HCT116 (cell line): ENCODE measurements at regions not wholly inside any gene's neighbourhood (a gene's known extent, or its start where the extent isn't known, plus 50 kb on each side); places are given as distances from the start of the nearest gene placed in this dataset.

Source experiments
- CBX3 ChIP-seq: IDR thresholded peaks from 2 replicates; pipeline ENCODE4 v1.6.1; 2012; ENCODE audit warnings: low read depth
- CEBPB ChIP-seq: IDR thresholded peaks from 2 replicates; pipeline ENCODE4 v1.6.1; 2012; ENCODE audit warnings: low read depth
- CTCF ChIP-seq, 3 experiments: fragments of 200-600 bp in 1 of 3; sonication (generic) in 1 of 3; IDR thresholded peaks in 2 of 3; conservative IDR thresholded peaks in 1 of 3; 2 replicates each; pipeline ENCODE4 v1.5.1; 2012 to 2017; ENCODE audit warnings: low read depth in 2 of 3, low read length in 2 of 3, antibody characterized with exemption in 1 of 3, borderline replicate concordance in 1 of 3, control low read depth in 1 of 3, mild to moderate bottlenecking in 1 of 3, mixed read lengths in 1 of 3, mixed run types in 1 of 3, moderate library complexity in 1 of 3; ENCODE audit not compliant: insufficient read depth in 1 of 3
- EGR1 ChIP-seq: IDR thresholded peaks from 2 replicates; pipeline ENCODE4 v1.6.1; 2012; ENCODE audit warnings: low read depth
- ELF1 ChIP-seq: IDR thresholded peaks from 2 replicates; pipeline ENCODE4 v1.6.1; 2012; ENCODE audit warnings: low read depth, borderline replicate concordance
- EZH2 ChIP-seq: fragments of 200-600 bp; sonication (generic); IDR thresholded peaks from 2 replicates; pipeline ENCODE4 v1.6.1; 2017; ENCODE audit warnings: antibody characterized with exemption, mixed run types
- MAX ChIP-seq: IDR thresholded peaks from 2 replicates; pipeline ENCODE4 v1.6.1; 2012
- POLR2AphosphoS5 ChIP-seq: IDR thresholded peaks from 2 replicates; pipeline ENCODE4 v1.6.1; 2011; ENCODE audit warnings: mild to moderate bottlenecking, low read depth, low read length, moderate library complexity
- ZNF274 ChIP-seq: fragments of 200-500 bp; sonication (Bioruptor generic); IDR thresholded peaks from 2 replicates; pipeline ENCODE4 v1.6.1; 2014; ENCODE audit warnings: mild to moderate bottlenecking, low read depth, low read length, inconsistent platforms

- no peak for TF ChIP-seq CTCF (IDR thresholded peaks at IDR 0.05 in 2 of 3, conservative IDR thresholded peaks at IDR 0.05 in 1 of 3; ENCODE audit: borderline replicate concordance in 1 of 3, insufficient read depth in 1 of 3, low read depth in 2 of 3, low read length in 2 of 3)
- no peak for TF ChIP-seq MAX
- no peak for TF ChIP-seq EZH2
- no peak for TF ChIP-seq EGR1
- no peak for TF ChIP-seq ELF1
- TF ChIP-seq POLR2AphosphoS5 = no peak
- TF ChIP-seq CBX3 = no peak
- no peak for TF ChIP-seq CEBPB
- TF ChIP-seq ZNF274 = no peak
These were observed 584.3 kb downstream of the KLHL13 start for GRCh38 chrX:117532339-117532738.
